GM21367 (cell line): ENCODE measurements at regions not wholly inside any gene's neighbourhood (a gene's known extent, or its start where the extent isn't known, plus 50 kb on each side); places are given as distances from the start of the nearest gene placed in this dataset.
"Not testable (repeated sequence)": the region's sequence is repeated elsewhere in the genome, so short reads cannot be mapped to it uniquely, and the experiment has no call there.

Experiments
- ATAC-seq: cut with Tn5 transposase; IDR thresholded peaks from one replicate; pipeline ENCODE4 v1.9.1; 2021; ENCODE audit not compliant: unreplicated experiment

DNA sequence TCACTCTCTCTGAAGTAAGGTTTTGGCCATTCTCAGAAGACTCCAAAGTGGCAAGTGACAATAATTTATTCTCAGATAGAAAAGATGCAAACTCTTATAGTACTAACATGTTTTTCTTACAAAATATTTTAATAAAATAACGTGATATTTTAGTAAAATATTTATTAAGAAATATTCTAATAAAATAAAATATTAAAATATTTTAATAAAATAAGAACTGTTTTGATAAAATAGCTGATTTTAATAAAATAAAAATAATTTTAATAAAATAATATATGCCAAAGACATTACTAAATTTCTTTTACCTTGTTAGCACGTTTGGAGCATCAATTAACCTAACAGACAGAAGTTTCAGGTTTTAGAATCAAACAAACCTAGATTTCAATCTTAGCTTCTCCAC lies 424.0 kb upstream of the NECTIN3 start:
- no peak for ATAC-seq

- no peak for ATAC-seq
Measured at GRCh38 chr3:110650741-110651140, 420.9 kb upstream of the NECTIN3 start.

DNA sequence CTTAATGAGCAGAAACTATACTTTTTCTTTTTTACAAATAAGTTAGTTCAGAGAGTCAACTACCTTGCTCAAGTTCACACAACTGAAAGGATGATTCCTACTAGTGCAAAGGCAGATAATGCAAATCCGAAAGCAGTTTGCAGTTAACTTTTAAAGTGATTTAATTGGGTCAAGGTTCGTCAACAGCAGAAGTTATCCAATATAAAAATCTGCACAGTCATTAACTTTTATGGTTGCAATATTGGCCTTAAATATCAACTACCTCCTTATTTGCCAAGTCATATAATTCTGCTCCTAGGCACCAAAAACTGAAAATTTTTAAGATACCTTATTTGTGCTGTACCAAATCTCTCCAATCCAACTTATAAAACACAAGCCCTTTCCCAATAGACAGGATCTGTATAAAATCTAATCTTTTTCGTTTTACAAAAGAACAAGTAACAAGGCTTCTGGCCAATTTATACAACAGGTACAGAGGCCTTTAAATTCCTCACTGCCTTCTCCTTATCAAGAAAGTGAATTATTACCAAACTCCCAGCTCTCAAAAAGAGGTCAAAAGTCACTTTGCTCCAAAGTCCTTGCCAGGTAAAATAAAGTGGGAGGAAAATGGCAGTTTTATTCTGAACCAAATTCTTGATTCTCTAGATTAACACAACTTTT lies 416.6 kb upstream of the NECTIN3 start:
- ATAC-seq = no peak

DNA sequence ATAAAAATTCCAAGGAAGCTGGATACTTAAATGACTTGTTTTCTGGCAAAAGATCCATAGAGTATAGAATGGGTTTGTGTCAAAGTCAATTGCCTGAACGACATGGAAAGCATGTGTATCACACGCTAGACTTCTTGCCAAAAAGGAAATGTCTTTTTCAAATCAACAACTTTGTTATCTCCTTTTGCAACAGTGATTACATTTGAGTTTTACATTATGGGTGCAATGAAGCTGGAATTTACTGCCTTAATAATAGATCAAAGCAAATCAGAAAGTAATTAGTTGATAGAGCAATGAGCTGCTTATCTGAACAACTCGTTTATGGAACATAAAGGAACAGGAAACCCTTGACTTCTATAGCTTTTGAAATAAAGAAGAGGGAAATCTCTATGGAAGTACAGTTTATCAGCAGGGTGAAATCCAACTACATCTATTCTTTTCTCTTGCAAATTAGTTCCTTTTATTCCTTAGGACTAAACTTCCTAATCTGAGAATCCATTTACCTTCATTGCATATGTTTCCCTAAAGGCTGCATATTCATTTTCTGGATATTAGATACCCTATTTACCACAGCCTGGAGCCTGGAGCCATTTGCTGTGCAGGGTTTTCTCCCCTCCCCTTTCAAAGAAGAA lies 415.1 kb upstream of the NECTIN3 start:
- no peak for ATAC-seq

DNA sequence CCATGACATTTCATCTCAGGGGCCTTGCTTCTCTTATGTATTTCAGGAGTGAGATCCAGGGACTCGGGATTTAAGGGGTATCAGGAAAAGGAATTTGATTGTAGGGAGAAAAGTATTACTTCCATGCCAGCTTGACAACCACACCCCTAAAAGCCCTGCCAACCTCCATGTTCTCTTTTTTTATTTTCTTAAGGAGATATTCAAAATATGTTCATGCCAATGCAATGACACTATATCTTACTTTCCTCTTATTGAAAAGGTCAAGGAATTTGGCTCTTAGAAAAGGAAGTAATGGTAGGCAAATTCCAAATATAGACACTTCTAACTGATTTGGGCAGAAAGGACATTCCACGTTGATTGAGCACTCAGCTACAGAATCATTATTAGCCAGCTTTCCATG lies 407.5 kb upstream of the NECTIN3 start:
- no peak for ATAC-seq

DNA sequence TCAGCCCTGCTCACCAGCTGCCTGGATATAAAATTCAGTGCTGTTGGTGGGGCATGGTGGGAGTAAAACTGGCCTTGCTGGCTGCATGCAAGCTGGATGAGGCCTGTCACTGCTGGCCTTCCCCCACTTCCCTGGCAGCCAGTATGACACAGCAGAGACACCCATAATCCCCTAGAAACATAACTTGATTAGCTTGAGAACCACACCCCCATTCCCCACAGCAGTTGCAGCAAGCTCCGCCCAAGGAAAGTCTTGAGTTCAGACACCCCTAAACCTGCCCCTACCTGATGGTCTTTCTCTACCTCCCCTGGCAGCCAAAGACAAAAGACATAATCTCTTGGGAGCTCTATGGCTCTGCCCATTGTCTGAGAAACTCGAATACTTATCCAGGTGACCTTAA lies 405.1 kb upstream of the NECTIN3 start:
- no peak for ATAC-seq

DNA sequence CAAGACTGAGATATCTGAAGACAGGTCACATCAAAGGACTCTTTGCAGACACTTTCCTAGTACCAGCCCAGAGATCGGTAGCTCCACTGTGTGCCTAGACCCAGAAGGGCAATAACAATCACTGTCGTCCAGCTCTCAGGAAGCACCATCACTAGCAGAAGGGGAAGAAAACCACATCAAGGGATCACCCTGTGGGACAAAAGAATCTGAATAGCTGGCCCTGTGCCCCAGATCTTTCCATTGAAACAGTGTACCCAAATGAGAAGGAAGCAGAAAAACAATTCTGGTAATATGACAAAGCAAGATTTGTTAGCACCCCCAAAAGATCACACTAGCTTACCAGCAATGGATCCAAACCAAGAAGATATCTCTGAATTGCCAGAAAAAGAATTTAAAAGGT lies 404.4 kb upstream of the NECTIN3 start:
- no peak for ATAC-seq

GRCh38 chr3:110670407-110670806 lies 401.2 kb upstream of the NECTIN3 start:
- ATAC-seq = no peak

- ATAC-seq = no peak
Measured at GRCh38 chr3:110677506-110677905, 394.1 kb upstream of the NECTIN3 start.

GRCh38 chr3:110679285-110679684 lies 392.3 kb upstream of the NECTIN3 start:
- ATAC-seq = no peak

- ATAC-seq = no peak
Measured at GRCh38 chr3:110680450-110680849, 391.2 kb upstream of the NECTIN3 start.

DNA sequence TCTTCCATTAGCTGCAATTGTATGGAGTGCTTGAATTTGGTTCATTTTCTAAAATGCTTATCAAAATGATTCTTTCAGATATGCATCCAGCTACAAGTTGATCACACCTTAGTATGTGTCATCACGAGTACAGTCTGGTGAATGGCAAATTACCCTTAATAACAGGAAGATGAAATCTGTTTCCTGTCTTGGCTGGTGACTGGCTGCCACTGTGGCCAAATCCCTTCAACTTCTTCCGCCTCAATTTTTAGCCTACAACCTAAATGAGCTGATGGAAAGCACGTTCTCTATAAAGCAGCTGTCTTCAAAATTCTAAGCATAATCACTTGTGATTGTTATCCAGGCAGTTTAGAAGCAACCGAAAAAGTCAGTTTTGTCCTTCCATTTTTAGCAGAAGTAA lies 387.1 kb upstream of the NECTIN3 start:
- no peak for ATAC-seq

DNA sequence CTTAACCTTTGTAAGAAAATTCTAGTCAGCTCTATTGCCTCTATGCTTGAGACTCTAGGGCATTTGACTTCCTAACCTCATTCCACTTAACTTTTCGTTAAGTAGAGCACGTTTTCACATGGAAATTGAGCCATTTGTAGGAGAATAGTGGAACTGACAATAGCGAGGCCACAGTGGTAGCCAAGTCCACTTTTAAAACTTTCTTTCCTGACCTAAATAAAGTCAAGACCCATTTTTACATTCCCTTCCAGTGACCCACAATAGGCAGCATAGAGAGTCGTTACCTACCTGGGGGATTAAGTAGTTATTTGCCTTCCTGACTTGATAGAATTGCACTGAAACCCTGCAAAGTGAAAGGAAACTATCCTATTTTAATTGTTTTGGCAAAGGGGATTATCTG lies 386.0 kb upstream of the NECTIN3 start:
- no peak for ATAC-seq

GRCh38 chr3:110686701-110687100 lies 384.9 kb upstream of the NECTIN3 start:
- ATAC-seq = no peak

GRCh38 chr3:110687138-110687537 lies 384.5 kb upstream of the NECTIN3 start:
- no peak for ATAC-seq

GRCh38 chr3:110697961-110698360 lies 373.7 kb upstream of the NECTIN3 start:
- no peak for ATAC-seq

DNA sequence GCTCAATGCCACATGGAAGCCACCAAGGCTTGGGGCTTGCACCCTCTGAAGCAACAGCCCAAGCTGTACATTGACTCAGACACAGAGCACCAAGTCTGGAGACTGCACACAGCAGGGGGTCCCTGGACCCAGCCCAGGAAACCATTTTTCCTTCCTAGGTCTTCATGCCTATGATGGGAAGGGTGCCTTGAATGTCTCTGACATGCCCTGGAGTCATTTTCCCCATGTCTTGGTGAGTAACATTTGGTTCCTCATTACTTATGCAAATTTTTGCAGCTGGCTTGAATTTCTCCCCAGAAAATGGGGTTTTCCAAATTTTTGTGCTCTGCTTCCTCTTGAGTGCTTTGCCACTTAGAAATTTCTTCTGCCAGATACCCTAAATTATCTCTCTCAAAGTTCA lies 367.3 kb upstream of the NECTIN3 start:
- ATAC-seq = not testable (repeated sequence)

- no peak for ATAC-seq
Measured at GRCh38 chr3:110708156-110708555, 363.5 kb upstream of the NECTIN3 start.

DNA sequence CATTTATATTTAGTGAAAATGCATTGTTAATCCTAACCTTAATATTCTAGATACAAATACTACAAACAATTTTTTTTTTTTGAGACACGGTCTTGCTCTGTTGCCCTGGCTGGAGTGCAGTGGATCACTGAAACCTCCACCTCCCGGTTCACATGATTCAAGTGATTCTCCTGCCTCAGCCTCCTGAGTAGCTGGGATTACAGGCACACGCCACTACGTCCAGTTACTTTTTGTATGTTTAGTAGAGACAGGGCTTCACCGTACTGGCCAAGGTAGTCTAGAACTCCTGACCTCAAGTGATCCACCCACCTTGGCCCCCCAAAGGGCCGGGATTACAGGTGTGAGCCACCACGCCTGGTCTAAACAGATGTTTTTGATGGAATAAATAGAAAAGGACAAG lies 361.5 kb upstream of the NECTIN3 start:
- ATAC-seq = no peak

- no peak for ATAC-seq
Measured at GRCh38 chr3:110710603-110711002, 361.0 kb upstream of the NECTIN3 start.

GRCh38 chr3:110711130-110711832 lies 360.3 kb upstream of the NECTIN3 start:
- ATAC-seq = no peak

GRCh38 chr3:110711851-110712516 lies 359.6 kb upstream of the NECTIN3 start:
- ATAC-seq = no peak
